BE2C (cell line): ENCODE measurements at regions not wholly inside any gene's neighbourhood (a gene's known extent, or its start where the extent isn't known, plus 50 kb on each side); places are given as distances from the start of the nearest gene placed in this dataset.

Source experiments
- DNase-seq: peaks from one replicate; pipeline ENCODE4 v3.0.0-alpha.2; 2020
- H3K27me3 ChIP-seq: fragments of 250-450 bp; sonication (Bioruptor Pico); 2 replicates; pipeline ENCODE4 v1.5.1; 2020; ENCODE audit warnings: mild to moderate bottlenecking
- H3K36me3 ChIP-seq: fragments of 250-450 bp; sonication (Bioruptor Pico); 2 replicates; pipeline ENCODE4 v1.5.1; 2020; ENCODE audit warnings: mild to moderate bottlenecking
- H3K4me1 ChIP-seq: fragments of 250-450 bp; sonication (Bioruptor Pico); 2 replicates; pipeline ENCODE4 v1.5.1; 2020
- H3K4me3 ChIP-seq: 2 replicates; pipeline ENCODE4 v1.5.1; 2011; ENCODE audit warnings: low read depth, low read length
- H3K9me3 ChIP-seq: fragments of 250-450 bp; sonication (Bioruptor Pico); 2 replicates; pipeline ENCODE4 v1.5.1; 2020
- TF ChIP-seq, protein P1 (sequence below): IDR thresholded peaks from 2 replicates; pipeline ENCODE4 v1.5.1; 2012; ENCODE audit warnings: mild to moderate bottlenecking, low read depth, low read length

DNA sequence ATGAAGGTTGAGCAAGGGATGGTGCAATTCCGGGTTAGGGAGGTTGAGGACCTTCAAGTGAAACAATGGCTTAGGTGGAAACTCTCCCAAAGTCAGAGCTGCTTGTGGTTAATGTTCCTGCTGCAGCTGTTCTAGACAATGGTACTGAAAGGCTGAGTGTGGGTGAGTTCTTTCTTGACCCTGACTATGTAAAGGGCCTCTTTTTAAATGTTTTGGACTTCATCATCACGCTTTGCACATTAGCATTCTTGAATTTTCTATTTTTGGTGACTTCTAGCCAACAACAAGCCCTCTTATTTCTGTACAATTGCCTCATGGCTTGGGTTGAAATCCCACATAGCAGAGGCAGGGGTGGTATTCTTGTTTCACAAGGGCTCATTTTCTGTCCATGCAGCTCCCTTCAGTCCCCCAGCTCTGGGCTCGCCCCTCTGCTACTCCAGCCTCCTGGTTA lies 136.3 kb upstream of the ANKRD55 start:
- TF ChIP-seq, protein P1, sequence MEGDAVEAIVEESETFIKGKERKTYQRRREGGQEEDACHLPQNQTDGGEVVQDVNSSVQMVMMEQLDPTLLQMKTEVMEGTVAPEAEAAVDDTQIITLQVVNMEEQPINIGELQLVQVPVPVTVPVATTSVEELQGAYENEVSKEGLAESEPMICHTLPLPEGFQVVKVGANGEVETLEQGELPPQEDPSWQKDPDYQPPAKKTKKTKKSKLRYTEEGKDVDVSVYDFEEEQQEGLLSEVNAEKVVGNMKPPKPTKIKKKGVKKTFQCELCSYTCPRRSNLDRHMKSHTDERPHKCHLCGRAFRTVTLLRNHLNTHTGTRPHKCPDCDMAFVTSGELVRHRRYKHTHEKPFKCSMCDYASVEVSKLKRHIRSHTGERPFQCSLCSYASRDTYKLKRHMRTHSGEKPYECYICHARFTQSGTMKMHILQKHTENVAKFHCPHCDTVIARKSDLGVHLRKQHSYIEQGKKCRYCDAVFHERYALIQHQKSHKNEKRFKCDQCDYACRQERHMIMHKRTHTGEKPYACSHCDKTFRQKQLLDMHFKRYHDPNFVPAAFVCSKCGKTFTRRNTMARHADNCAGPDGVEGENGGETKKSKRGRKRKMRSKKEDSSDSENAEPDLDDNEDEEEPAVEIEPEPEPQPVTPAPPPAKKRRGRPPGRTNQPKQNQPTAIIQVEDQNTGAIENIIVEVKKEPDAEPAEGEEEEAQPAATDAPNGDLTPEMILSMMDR, result no peak
- H3K9me3 ChIP-seq, result no peaks in the 10 kb centered on the region

DNA sequence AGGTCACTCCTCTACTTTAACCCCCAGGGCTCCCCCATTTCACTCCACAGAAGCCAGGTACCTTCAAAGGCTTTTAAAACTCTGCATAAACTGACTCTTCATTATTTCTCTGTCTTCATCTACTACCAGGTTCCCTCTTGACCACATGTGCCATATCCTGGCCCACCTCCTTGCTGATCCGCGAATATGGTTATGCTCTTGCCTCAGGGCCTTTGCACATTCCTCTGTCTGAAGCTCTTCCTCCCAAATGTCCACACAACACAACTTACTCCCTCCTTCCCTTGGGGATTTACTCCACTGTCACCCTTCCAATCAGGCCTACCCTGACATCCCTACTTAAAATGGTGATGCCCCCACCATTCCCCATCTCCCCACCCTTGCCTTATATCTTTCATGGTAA lies 134.6 kb upstream of the ANKRD55 start:
- DNase-seq, result no peak
- Histone ChIP-seq H3K36me3 (no peaks in the 10 kb centered on the region), H3K9me3 (no peaks in the 10 kb centered on the region), H3K4me1 (no peaks in the 10 kb centered on the region), H3K27me3 (no peaks in the 10 kb centered on the region), H3K4me3 (no peak overlapping the region)
- TF ChIP-seq, protein P1, result no peak

More for the DNA sequence above, 136.3 kb upstream of the ANKRD55 start:
- no peaks in the 10 kb centered on the region for H3K36me3 ChIP-seq
- H3K4me1 ChIP-seq, result no peaks in the 10 kb centered on the region
- no peak overlapping the region for H3K4me3 ChIP-seq
- DNase-seq, result no peak
- H3K27me3 ChIP-seq, result no peaks in the 10 kb centered on the region

DNA sequence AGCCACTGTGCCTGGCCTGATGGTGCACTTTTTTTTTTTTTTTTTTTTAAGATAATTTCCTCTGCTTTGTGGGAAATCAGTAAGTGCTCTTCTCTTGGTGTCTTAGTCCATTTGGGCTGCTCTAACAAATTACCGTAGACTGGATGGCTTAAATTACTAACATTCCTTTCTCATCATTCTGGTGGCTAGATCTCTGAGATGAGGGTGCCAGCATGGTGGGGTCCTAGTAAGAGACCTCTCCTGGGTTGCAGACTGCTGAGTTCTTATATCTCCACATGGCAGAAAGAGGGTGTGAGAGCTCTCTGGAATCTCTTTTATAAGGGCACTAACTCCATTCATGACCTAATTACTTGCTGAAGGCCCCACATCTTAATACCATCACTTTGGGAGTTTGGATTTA lies 133.9 kb upstream of the ANKRD55 start:
- TF ChIP-seq, protein P1, result no peak

DNA sequence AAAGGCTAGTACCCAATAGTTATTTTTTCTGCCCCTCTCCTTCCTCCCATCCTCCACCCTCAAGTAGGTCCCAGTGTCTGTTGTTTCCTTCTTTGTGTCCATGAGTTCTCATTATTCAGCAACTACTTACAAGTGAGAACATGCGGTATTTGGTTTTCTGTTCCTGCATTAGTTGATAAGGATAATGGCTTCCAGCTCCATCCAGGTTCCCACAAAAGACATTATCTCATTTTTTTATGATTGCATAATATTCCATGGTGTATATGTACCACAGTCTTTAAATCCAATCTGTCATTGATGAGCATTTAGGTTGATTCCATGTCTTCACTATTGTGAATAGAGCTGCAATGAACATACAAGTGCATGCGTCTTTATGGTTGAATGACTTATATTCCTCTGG lies 128.3 kb upstream of the ANKRD55 start:
- TF ChIP-seq, protein P1, result no peak
- no peak for DNase-seq
- no peaks in the 10 kb centered on the region for H3K36me3 ChIP-seq
- H3K4me3 ChIP-seq, result no peak overlapping the region
- H3K9me3 ChIP-seq, result peaks cover 4% of the 10 kb centered on the region; the same call in 1 of the 2 replicates
- no peaks in the 10 kb centered on the region for H3K4me1 ChIP-seq
- H3K27me3 ChIP-seq, result no peaks in the 10 kb centered on the region

More for the DNA sequence above, 133.9 kb upstream of the ANKRD55 start:
- Histone ChIP-seq H3K4me3 (no peak overlapping the region), H3K9me3 (no peaks in the 10 kb centered on the region), H3K36me3 (no peaks in the 10 kb centered on the region), H3K4me1 (no peaks in the 10 kb centered on the region), H3K27me3 (no peaks in the 10 kb centered on the region)
- no peak for DNase-seq

DNA sequence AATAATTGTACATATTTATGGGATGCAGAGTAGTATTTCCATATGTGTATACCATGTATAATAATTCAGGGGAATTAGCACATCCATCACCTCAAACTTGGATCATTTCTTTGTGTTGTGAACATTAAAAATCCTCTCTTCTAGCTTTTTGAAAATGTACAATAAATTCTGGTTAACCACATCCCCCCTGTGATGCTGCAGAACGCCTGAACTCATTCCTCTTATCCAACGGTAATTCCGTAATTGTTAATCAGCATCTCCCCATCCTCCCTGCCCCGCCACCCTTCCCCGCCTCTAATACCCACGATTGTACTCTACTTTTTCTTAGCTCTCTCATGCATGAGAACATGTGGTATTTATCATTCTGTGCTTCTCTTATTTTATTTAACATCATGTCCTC lies 127.7 kb upstream of the ANKRD55 start:
- H3K9me3 ChIP-seq, result peaks cover 4% of the 10 kb centered on the region; the same call in 1 of the 2 replicates
- no peaks in the 10 kb centered on the region for H3K4me1 ChIP-seq
- no peak overlapping the region for H3K4me3 ChIP-seq
- no peaks in the 10 kb centered on the region for H3K36me3 ChIP-seq
- no peak for DNase-seq
- TF ChIP-seq, protein P1, result no peak
- H3K27me3 ChIP-seq, result no peaks in the 10 kb centered on the region

DNA sequence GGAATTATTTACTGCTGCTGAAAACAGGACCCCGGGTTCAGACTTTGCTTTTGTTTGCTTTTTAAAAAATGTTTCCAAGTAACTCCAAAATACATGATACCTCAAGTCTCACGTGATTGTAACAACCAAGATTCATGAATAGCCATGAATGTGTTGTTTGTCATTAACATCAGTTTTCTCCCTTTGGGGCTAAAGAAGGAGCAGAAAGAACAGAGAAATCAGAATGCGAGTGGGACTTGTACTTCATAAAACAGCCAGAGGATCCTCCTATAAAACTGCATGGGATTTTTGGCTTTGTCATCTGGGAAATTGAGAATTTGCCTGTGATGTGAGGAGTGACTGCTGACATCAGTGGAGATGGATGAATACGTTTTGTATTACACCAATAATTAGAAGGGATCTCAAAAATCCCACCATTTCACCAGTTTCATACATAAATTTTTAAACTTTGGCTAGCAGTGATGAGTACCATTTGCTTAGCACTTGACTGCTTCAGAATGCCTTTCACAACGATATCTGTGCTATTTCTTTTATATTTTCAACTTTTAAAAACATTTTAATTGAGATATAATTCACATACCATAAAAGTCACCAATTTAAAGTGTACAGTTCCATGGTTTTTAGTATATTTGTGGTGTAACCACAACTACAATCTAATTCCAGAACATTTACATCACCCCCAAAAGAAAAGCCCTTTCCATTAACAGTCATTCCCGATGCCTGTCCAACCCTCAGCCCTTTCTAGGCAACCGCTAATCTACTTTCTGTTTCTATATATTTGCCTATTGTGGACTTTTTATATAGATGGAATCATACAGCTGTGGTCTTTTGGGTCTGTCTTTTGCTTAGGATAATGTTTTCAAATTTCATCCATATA lies 126.9 kb upstream of the ANKRD55 start:
- TF ChIP-seq, protein P1, result no peak
- no peaks in the 10 kb centered on the region for H3K4me1 ChIP-seq
- no peaks in the 10 kb centered on the region for H3K27me3 ChIP-seq
- H3K4me3 ChIP-seq, result no peak overlapping the region
- H3K9me3 ChIP-seq, result peaks cover 4% of the 10 kb centered on the region; the same call in 1 of the 2 replicates
- no peaks in the 10 kb centered on the region for H3K36me3 ChIP-seq
- DNase-seq, result no peak
